Heart left ventricle (tissue), 13 donors: ENCODE measurements at regions not wholly inside any gene's neighbourhood (a gene's known extent, or its start where the extent isn't known, plus 50 kb on each side); places are given as distances from the start of the nearest gene placed in this dataset.

Source experiments
- CTCF ChIP-seq, 12 donors: fragments of 200-600 bp; sonication (generic) in 4 of 12; IDR thresholded peaks; one replicate each; pipeline versions ENCODE4 v1.5.0 to v1.8.0; 2018 to 2022; ENCODE audit warnings: antibody characterized with exemption in 12 of 12, mild to moderate bottlenecking in 5 of 12
- POLR2A ChIP-seq, 2 donors: fragments of 450-650 bp; IDR thresholded peaks; one replicate each; pipeline ENCODE4 v1.6.1; 2017; ENCODE audit warnings: antibody characterized with exemption in 2 of 2, mild to moderate bottlenecking in 2 of 2, moderate library complexity in 2 of 2
- donor health status: ischemic (EF 13 %, LVEDD 7.1; RV severe dilation, severe dysfunction).
- donor health status: DM: no; HTN: yes; CAD: no.
- donor health status: DM: no; HTN: no; CAD: no.
- donor health status: ischemic (EF 25% LVEDD 6.9; RV normal size, moderate dysfunction).
- donor health status: ischemic (EF 25% LVEDD 5.7; RV mildly dilated, moderate dysfunction).
- donor health status: ischemic (EF 35%, LVEDD 5.7; RV mildly dilated, moderate dysfunction).
- donor health status: nonischemic (EF 11% LVEDD 7.7; RV severe dilation, severe dysfunction).
- donor health status: DM: yes; HTN: yes; CAD: no.
- donor health status: PGD.
- donor health status: ischemic (EF 29% LVEDD 5.4; RV normal size, mild dysfunction).
- donor health status: nonischemic (EF 23%, LVEDD 6.1; RV moderate dilation, normal function).

GRCh38 chr5:28117691-28118090 is 1079.3 kb upstream of the CDH9 start:
- TF ChIP-seq POLR2A (IDR thresholded peaks at IDR 0.05): no peak
- no peak for TF ChIP-seq CTCF (IDR thresholded peaks at IDR 0.05)
